Activated CD8-positive, alpha-beta memory T cell treated with anti-CD3 and anti-CD28 coated beads, Interleukin-2, amount 50 U/mL, for 4 hours (primary cell): ENCODE measurements at regions not wholly inside any gene's neighbourhood (a gene's known extent, or its start where the extent isn't known, plus 50 kb on each side); places are given as distances from the start of the nearest gene placed in this dataset.

Experiments
- DNase-seq: peaks from one replicate; pipeline ENCODE4 v3.0.0-alpha.2; 2020

GRCh38 chr14:65225299-65226159 lies 123.2 kb upstream of the MAX start:
- DNase-seq: no peak

DNA sequence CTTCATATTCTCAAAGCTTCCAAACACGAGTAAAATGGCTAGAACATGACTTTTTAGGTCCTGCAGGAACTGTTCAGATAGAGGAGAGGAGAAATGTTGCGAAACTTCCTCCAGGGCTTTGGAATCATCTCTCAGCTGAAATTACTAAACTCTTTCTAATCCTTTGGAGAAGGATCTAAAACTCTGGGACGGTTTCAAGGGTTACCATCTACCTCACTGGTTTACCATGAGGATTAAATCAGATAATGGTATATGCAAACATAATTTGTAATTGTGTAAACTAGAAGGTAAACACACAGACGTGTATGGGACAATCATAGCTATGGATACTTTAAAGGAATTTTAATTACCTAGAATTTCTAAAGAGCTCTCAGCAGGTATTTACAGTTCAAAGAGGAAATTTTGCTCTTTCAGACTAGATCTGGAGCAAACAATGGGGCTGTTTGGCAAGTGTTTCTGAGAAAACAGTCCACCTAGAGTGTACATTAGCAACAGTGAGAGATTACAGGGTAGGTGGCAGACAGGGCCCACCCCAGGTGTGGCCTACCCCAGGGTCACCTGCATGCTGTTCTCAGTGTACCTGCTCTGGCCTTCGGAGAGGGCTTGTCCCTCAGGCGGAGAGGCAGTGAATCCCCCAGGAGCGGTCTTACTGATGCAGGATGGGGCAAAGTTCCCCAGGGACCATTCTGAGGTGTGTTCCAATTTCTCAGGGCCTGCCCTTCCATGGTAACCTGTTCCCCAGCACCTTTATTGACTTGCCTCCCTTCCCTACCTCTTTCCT lies 124.7 kb upstream of the MAX start:
- no peak for DNase-seq

GRCh38 chr14:65228436-65228835 lies 126.1 kb upstream of the MAX start:
- DNase-seq: no peak

GRCh38 chr14:65228956-65229747 lies 126.8 kb upstream of the MAX start:
- no peak for DNase-seq

- DNase-seq: peak; percentile 31
These were observed 127.7 kb upstream of the MAX start for GRCh38 chr14:65229748-65230728.

GRCh38 chr14:65231286-65231980 lies 129.1 kb upstream of the MAX start:
- DNase-seq: no peak

GRCh38 chr14:65234752-65235361 lies 132.5 kb upstream of the MAX start:
- no peak for DNase-seq

- DNase-seq: no peak
These were observed 134.9 kb upstream of the MAX start for GRCh38 chr14:65237023-65237814.

- DNase-seq: no peak
These were observed 135.6 kb upstream of the MAX start for GRCh38 chr14:65237941-65238340.

DNA sequence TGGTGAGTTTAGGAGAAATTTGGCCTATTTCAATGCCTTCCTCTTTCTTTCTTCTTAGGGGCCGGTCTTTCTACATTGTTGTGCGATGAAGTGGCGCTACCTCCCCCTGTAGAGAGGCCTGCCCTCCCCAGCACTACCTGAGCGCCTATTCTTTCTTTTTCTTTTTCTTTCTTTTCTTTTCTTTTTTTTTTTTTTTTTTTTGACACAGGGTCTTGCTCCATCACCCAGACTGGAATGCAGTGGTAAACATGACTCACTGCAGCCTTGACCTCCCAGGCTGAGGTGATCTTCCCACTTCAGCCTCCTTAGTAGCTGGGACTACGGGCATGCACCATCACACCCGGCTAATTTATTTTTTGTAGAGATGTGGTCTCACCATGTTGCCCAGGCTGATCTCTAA lies 136.1 kb upstream of the MAX start:
- DNase-seq: no peak

DNA sequence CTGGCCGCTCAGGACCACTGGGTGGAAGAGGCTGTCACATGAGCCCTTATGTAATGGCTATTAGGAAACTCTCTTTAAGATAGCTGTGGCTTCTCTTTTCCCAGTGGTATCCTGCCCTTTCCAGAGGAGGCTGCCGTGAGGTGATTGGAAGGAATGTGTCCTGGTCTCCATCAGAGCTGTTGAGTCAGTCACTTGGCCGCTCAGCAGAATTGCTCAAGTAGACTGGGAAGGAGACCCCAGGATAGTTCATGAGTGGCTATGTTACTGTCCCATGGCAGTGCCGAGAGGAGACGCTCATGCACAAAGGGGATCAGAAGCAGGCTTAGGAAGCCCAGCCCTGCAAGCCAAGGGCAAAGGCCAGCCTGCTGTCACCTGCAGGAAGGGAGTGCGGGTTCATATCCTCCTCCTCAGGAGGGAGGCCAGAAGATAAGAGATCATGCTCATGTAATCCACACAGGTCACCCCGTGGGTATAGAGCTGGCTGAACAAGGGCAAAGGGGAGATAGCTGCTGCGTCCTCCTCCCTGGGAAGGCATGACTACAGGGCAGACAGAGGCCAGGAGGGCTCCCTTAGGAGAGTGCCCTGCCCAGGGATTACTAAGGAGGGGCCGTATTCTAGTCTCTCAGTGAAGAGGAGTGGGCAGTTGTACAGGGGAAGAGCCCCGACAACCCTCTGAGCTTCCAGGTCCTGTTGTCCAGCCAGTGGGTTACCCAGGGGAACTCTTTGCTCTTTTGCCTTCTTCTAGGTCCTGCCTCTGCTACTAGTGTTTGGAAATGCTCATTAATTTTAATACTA lies 137.0 kb upstream of the MAX start:
- no peak for DNase-seq

DNA sequence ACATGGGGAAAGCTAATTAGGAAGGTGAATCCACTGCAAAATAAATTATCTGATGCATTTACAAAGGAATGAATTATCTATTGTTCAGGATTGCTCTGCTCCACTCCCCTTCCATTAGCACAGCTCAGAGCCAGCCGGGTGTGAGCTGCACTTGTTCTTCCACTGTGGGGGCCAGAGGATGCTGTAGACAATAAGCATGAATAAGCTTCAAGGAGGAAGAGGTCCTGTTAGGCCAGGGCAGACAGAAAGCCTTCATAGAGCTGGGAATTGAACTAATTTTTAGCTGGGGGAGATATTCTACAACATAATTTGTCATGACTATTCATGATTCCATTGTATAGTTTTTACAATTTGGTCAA lies 137.6 kb upstream of the MAX start:
- no peak for DNase-seq

DNA sequence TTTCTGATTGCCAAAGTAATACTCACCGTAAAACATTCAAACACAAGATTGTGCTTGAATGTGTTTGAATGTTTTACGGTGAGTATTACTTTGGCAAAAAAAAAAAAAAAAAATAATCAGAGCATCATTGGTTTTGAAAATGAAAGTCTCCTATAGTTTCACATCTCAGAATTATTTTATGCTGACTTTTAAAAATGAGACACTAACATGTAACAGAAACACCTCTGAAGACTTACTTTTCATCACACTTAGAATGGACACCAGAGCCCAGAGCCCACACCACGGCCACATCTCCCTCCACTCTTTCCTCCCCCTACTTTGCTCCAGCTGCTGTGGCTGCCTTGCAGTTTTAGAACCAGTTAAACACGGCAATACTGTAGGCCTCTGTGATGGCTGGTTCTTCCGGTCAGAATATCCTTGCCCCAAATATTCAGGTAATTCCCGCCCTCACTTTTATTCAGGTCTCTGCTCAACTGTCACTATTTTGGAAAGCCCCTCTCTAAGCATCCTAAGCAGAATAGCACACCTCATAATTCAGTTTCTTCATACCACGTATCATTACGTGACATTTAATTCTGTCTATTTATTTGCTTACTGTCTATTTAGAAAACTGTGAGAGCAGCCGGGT lies 138.9 kb upstream of the MAX start:
- no peak for DNase-seq

DNA sequence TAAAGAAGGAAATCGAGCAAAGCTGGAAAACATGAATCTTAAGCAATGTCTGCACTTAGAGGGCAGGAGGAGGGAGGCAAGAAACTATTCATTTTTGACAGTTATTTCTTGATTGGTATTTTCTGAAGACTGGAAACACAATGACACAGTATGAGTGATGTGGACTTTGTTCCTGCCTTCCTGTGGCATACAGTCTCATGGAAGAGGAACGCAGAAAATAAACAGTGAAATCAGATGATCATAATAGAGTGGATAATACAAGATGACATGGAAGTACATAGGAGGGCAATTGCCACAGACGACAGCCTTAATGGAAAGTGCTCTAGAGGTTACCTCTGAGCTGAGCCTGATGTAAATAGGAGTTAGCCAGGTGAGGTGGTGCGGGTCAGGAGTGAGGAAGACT lies 140.4 kb upstream of the MAX start:
- DNase-seq: no peak

DNA sequence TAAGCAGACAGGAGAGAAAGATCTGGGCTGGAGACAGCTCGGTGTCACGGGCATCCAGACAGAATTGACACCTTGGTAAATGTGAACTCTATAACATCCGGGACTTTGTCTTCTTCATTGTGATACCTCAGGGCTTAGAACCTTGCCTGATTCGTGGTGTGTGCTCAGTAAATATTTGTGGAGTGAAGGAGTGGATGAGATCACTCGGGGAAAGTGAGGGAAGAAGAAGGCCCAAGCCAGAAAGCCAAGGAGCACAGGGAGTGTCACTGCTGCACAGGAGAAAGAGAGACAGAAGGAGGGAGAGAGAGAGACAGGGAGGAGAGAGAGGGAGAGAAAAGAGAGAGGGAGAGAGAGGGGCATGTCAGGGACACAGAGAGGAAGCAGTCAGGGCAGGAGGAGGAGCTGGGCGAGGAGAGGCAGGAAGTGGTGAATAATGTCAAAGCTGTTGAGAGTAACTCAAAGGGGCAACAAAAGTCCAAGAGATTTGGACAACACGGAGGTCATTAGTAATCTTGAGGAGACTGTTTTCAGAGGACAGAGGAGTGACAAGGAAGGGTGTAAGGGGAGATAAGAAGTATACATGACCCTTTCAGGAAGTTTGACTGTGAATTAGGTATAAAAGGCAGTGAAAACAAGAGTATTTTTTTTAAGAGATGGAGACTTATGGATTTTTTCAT lies 141.6 kb upstream of the MAX start:
- DNase-seq: no peak

- no peak for DNase-seq
These were observed 147.3 kb upstream of the MAX start for GRCh38 chr14:65249471-65250161.

- no peak for DNase-seq
These were observed 147.8 kb upstream of the MAX start for GRCh38 chr14:65250162-65250495.

- no peak for DNase-seq
These were observed 148.9 kb upstream of the MAX start for GRCh38 chr14:65251213-65251612.
